SK-N-SH (cell line): ENCODE measurements at regions not wholly inside any gene's neighbourhood (a gene's known extent, or its start where the extent isn't known, plus 50 kb on each side); places are given as distances from the start of the nearest gene placed in this dataset.
A peak's percentile ranks its signal among the peaks of the same experiment; 100 is the strongest.

ENCODE experiments used
- CTCF ChIA-PET: fragments of 300-600, 350-600 bp; formaldehyde crosslinking; extraction: SDS; loops from one replicate; lab custom pipeline; 2021; lab: Yijun Ruan, JAX
- POLR2A ChIA-PET: fragments of 350-600 bp; sonication (Branson Sonifier 250); formaldehyde crosslinking; extraction: SDS; loops from one replicate; lab custom pipeline; 2020; ENCODE audit warnings: antibody characterized with exemption, inconsistent platforms; lab: Yijun Ruan, JAX
- DNase-seq: peaks from one replicate; pipeline ENCODE4 v3.0.0; 2012
- H2AFZ ChIP-seq: fragments of 200-600 bp; sonication (generic); 2 replicates; pipeline ENCODE4 v1.8.1; 2016; ENCODE audit warnings: antibody characterized with exemption, mild to moderate bottlenecking, low read depth
- H3F3A ChIP-seq: fragments of 200-600 bp; sonication (generic); replicated peaks from 2 replicates; pipeline ENCODE3; 2016; ENCODE audit warnings: antibody characterized with exemption, mild to moderate bottlenecking; ENCODE audit not compliant: insufficient read depth
- H3K27ac ChIP-seq, 2 experiments: fragments of 200-500 bp in 1 of 2; fragments of 200-600 bp in 1 of 2; sonication (Bioruptor generic) in 1 of 2; sonication (generic), shearing (Covaris generic) in 1 of 2; 2 replicates each; pipeline versions ENCODE4 v1.5.1 to v1.6.1; 2014 to 2016; ENCODE audit warnings: low read depth in 2 of 2, inconsistent platforms in 1 of 2, low read length in 1 of 2, mild to moderate bottlenecking in 1 of 2, mixed read lengths in 1 of 2
- H3K27me3 ChIP-seq: fragments of 200-600 bp; sonication (generic), shearing (Covaris generic); 2 replicates; pipeline ENCODE4 v1.6.1; 2016; ENCODE audit warnings: mixed run types; ENCODE audit not compliant: insufficient read depth
- H3K36me3 ChIP-seq, 2 experiments: fragments of 200-500 bp in 1 of 2; fragments of 200-600 bp in 1 of 2; sonication (Bioruptor generic) in 1 of 2; sonication (generic) in 1 of 2; replicated peaks in 1 of 2; 2 replicates each; pipeline versions ENCODE3 to v1.5.1; 2014 to 2016; ENCODE audit warnings: low read length in 1 of 2, mild to moderate bottlenecking in 1 of 2; ENCODE audit not compliant: insufficient read depth in 2 of 2, control insufficient read depth in 1 of 2
- H3K4me1 ChIP-seq, 2 experiments: fragments of 200-500 bp in 1 of 2; fragments of 200-600 bp in 1 of 2; sonication (Bioruptor generic) in 1 of 2; sonication (generic), shearing (Covaris generic) in 1 of 2; 2 replicates each; pipeline versions ENCODE4 v1.5.1 to v1.6.1; 2014 to 2016; ENCODE audit warnings: low read depth in 1 of 2, low read length in 1 of 2, mixed run types in 1 of 2; ENCODE audit not compliant: insufficient read depth in 2 of 2, control insufficient read depth in 1 of 2
- H3K4me2 ChIP-seq: fragments of 200-600 bp; sonication (generic), shearing (Covaris generic); 2 replicates; pipeline ENCODE4 v1.6.1; 2017; ENCODE audit warnings: mixed run types
- H3K4me3 ChIP-seq, 2 experiments: fragments of 200-500 bp in 1 of 2; fragments of 200-600 bp in 1 of 2; sonication (Bioruptor generic) in 1 of 2; sonication (generic), shearing (Covaris generic) in 1 of 2; 2 replicates each; pipeline versions ENCODE4 v1.5.1 to v1.8.1; 2014 to 2016; ENCODE audit warnings: low read depth in 2 of 2, inconsistent platforms in 1 of 2, low read length in 1 of 2, mild to moderate bottlenecking in 1 of 2, mixed read lengths in 1 of 2, moderate library complexity in 1 of 2
- H3K79me2 ChIP-seq: fragments of 200-600 bp; sonication (generic); 2 replicates; pipeline ENCODE4 v1.8.1; 2017; ENCODE audit warnings: mild to moderate bottlenecking; ENCODE audit not compliant: insufficient read depth
- H3K9ac ChIP-seq: fragments of 200-600 bp; sonication (generic); 2 replicates; pipeline ENCODE4 v1.6.1; 2017; ENCODE audit warnings: mixed run types
- H3K9me2 ChIP-seq: fragments of 200-600 bp; sonication (generic); 2 replicates; pipeline ENCODE4 v1.6.1; 2017; ENCODE audit warnings: mixed run types
- H3K9me3 ChIP-seq: fragments of 200-600 bp; sonication (generic); 2 replicates; pipeline ENCODE4 v1.6.1; 2017; ENCODE audit warnings: mixed run types, mild to moderate bottlenecking, moderate library complexity
- H4K20me1 ChIP-seq: fragments of 200-600 bp; sonication (generic); 2 replicates; pipeline ENCODE4 v1.6.1; 2017; ENCODE audit warnings: mild to moderate bottlenecking, mixed run types; ENCODE audit not compliant: insufficient read depth
- CHD2 ChIP-seq: fragments of 150-350 bp; IDR thresholded peaks from 2 replicates; pipeline ENCODE4 v1.6.1; 2018; ENCODE audit warnings: low read length; ENCODE audit not compliant: partially characterized antibody
- CTCF ChIP-seq: fragments of 200-600 bp; sonication (generic); IDR thresholded peaks from 2 replicates; pipeline ENCODE4 v1.6.1; 2017; ENCODE audit warnings: antibody characterized with exemption, mild to moderate bottlenecking, moderate library complexity
- ELF1 ChIP-seq: IDR thresholded peaks from 2 replicates; pipeline ENCODE4 v1.4.0; 2012
- EP300 ChIP-seq, 2 experiments: IDR thresholded peaks; 2 replicates each; pipeline versions ENCODE4 v1.4.0 to v1.6.1; 2012; ENCODE audit warnings: borderline replicate concordance in 1 of 2, low read depth in 1 of 2, low read length in 1 of 2
- FOSL2 ChIP-seq: IDR thresholded peaks from 2 replicates; pipeline ENCODE4 v1.4.0; 2012; ENCODE audit warnings: low read depth, mild to moderate bottlenecking, moderate library complexity, borderline replicate concordance
- JUND ChIP-seq: IDR thresholded peaks from 2 replicates; pipeline ENCODE4 v1.4.0; 2012
- MAX ChIP-seq: IDR thresholded peaks from 2 replicates; pipeline ENCODE4 v1.4.0; 2012; ENCODE audit warnings: low read depth
- MEF2A ChIP-seq: IDR thresholded peaks from 2 replicates; pipeline ENCODE4 v1.4.0; 2012; ENCODE audit warnings: low read depth, borderline replicate concordance
- MXI1 ChIP-seq: IDR thresholded peaks from 2 replicates; pipeline ENCODE4 v1.6.1; 2012; ENCODE audit warnings: mild to moderate bottlenecking, low read depth, low read length, improper control_type of control experiment
- NFIC ChIP-seq: IDR thresholded peaks from 2 replicates; pipeline ENCODE4 v1.4.0; 2012; ENCODE audit warnings: borderline replicate concordance
- NRF1 ChIP-seq: IDR thresholded peaks from 2 replicates; pipeline ENCODE4 v1.6.1; 2012; ENCODE audit warnings: low read depth, mild to moderate bottlenecking, low read length
- RAD21 ChIP-seq: IDR thresholded peaks from 2 replicates; pipeline ENCODE4 v1.6.1; 2012; ENCODE audit warnings: mild to moderate bottlenecking, low read length
- REST ChIP-seq: IDR thresholded peaks from 2 replicates; pipeline ENCODE4 v1.6.1; 2012; ENCODE audit warnings: mild to moderate bottlenecking, low read depth, low read length, moderate library complexity
- SIN3A ChIP-seq: IDR thresholded peaks from 2 replicates; pipeline ENCODE4 v1.6.1; 2012; ENCODE audit warnings: low read depth, mild to moderate bottlenecking, low read length, moderate library complexity, borderline replicate concordance
- TCF12 ChIP-seq: IDR thresholded peaks from 2 replicates; pipeline ENCODE4 v1.4.0; 2012
- USF2 ChIP-seq: fragments of 150-350 bp; IDR thresholded peaks from 2 replicates; pipeline ENCODE4 v1.6.1; 2017; ENCODE audit warnings: antibody characterized with exemption, low read length, low read depth, borderline replicate concordance
- ZBTB33 ChIP-seq: IDR thresholded peaks from 2 replicates; pipeline ENCODE4 v1.4.0; 2012; ENCODE audit warnings: low read depth, borderline replicate concordance
- WGBS: methylation state at CpG from one replicate; pipeline ENCODE4 v1.1.6; 2017; ENCODE audit warnings: low lambda C conversion rate; 5-methylcytosine and 5-hydroxymethylcytosine counted together

GRCh38 chr10:36499693-36500092, 625.7 kb upstream of the ANKRD30A start (continued):
- TF ChIP-seq MXI1 = no peak
- TF ChIP-seq RAD21 = no peak
- TF ChIP-seq MAX = peak; percentile 36; the same call in 1 of the 2 replicates
- no peak for TF ChIP-seq NRF1
- TF ChIP-seq FOSL2 = peak; percentile 58; the same call in 1 of the 2 replicates
- 0 out of 2 replicates have a peak, but pooled peaks have one; percentile 18 for TF ChIP-seq SIN3A
- TF ChIP-seq REST = no peak
- TF ChIP-seq MEF2A = no peak
- peak; percentile 27; the same call in 1 of the 2 replicates for TF ChIP-seq NFIC
- TF ChIP-seq CHD2 = no peak
- no peak for TF ChIP-seq CTCF
- peak; percentile 96 for TF ChIP-seq TCF12
- TF ChIP-seq USF2 = no peak
- peak; percentile 36 to 61; a peak in 3 of 4 replicates for TF ChIP-seq EP300 (IDR thresholded peaks at IDR 0.05; ENCODE audit: borderline replicate concordance in 1 of 2, low read depth in 1 of 2, low read length in 1 of 2)
- peak; percentile 69 for TF ChIP-seq JUND
- TF ChIP-seq ELF1 = no peak

- POLR2A ChIA-PET = no interaction called here
- CTCF ChIA-PET = no interaction called here
These were observed 628.6 kb upstream of the ANKRD30A start for GRCh38 chr10:36496758-36497157.

More at GRCh38 chr10:36496758-36497157, 628.6 kb upstream of the ANKRD30A start:
- H3K27ac ChIP-seq = no peak overlapping the region
- no peaks in the 10 kb centered on the region for H3K79me2 ChIP-seq
- no peak overlapping the region for H3K4me2 ChIP-seq
- no peak overlapping the region for H3K9ac ChIP-seq
- no peak overlapping the region for H3K4me3 ChIP-seq
- H3K9me2 ChIP-seq = no peaks in the 10 kb centered on the region
- no peaks in the 10 kb centered on the region for H3K9me3 ChIP-seq
- peaks cover 57% of the 10 kb centered on the region for H3F3A ChIP-seq
- no peaks in the 10 kb centered on the region for H4K20me1 ChIP-seq
- TF ChIP-seq ZBTB33 = no peak
- TF ChIP-seq MXI1 = no peak
- DNase-seq = no peak
- H3K27me3 ChIP-seq = no peaks in the 10 kb centered on the region
- H3K4me1 ChIP-seq = peaks cover 2 to 49% of the 10 kb centered on the region in 2 experiments
- H2AFZ ChIP-seq = no peak overlapping the region
- H3K36me3 ChIP-seq = no peaks in the 10 kb centered on the region
- WGBS = 94% methylated on average over 1 of the region's 1 CpG
